ENCODE measurements at regions not wholly inside any gene's neighbourhood (a gene's known extent, or its start where the extent isn't known, plus 50 kb on each side); places are given as distances from the start of the nearest gene placed in this dataset.

GRCh38 chr1:118717893-118718292 is 270.2 kb downstream of the TBX15 start:
- no peak for DNase-seq

GRCh38 chr1:118716775-118717174 is 271.4 kb downstream of the TBX15 start:
- peak; percentile 5 for DNase-seq

- no peak for DNase-seq
Observed at GRCh38 chr1:118711356-118711755, 276.8 kb downstream of the TBX15 start.

GRCh38 chr1:118698911-118699310 is 289.2 kb downstream of the TBX15 start:
- DNase-seq: no peak

- peak; percentile 27 for DNase-seq
Observed at GRCh38 chr1:118692143-118692542, 296.0 kb downstream of the TBX15 start.

GRCh38 chr1:118688891-118689290 is 299.3 kb downstream of the TBX15 start:
- peak; percentile 15 for DNase-seq

- DNase-seq: no peak
Observed at GRCh38 chr1:118661769-118662320, 326.3 kb downstream of the TBX15 start.

GRCh38 chr1:118660769-118661168 is 327.4 kb downstream of the TBX15 start:
- DNase-seq: no peak

GRCh38 chr1:118659646-118660045 is 328.5 kb downstream of the TBX15 start:
- DNase-seq: peak; percentile 21

GRCh38 chr1:118650107-118650807 is 337.9 kb downstream of the TBX15 start:
- DNase-seq: no peak

- no peak for DNase-seq
Observed at GRCh38 chr1:118649369-118650106, 338.6 kb downstream of the TBX15 start.

- DNase-seq: peak; percentile 87
Observed at GRCh38 chr1:118636004-118636403, 352.1 kb downstream of the TBX15 start.

- peak; percentile 57 for DNase-seq
Observed at GRCh38 chr1:118627435-118627834, 360.7 kb downstream of the TBX15 start.

GRCh38 chr1:118621839-118622238 is 366.3 kb downstream of the TBX15 start:
- peak; percentile 43 for DNase-seq

- DNase-seq: no peak
Observed at GRCh38 chr1:118618618-118619340, 369.4 kb downstream of the TBX15 start.

- DNase-seq: no peak
Observed at GRCh38 chr1:118617916-118618315, 370.2 kb downstream of the TBX15 start.

GRCh38 chr1:118615066-118615465 is 373.1 kb downstream of the TBX15 start:
- DNase-seq: no peak

GRCh38 chr1:118589238-118589846 is 398.8 kb downstream of the TBX15 start:
- DNase-seq: peak; percentile 46

- DNase-seq: no peak
Observed at GRCh38 chr1:118588566-118588965, 399.6 kb downstream of the TBX15 start.

GRCh38 chr1:118578276-118578675 is 393.2 kb upstream of the SPAG17 start:
- DNase-seq: no peak

- DNase-seq: no peak
Observed at GRCh38 chr1:118575060-118575459, 390.0 kb upstream of the SPAG17 start.

- no peak for DNase-seq
Observed at GRCh38 chr1:118564961-118565703, 380.1 kb upstream of the SPAG17 start.

All from NCI-H69 (cell line).